ENCODE measurements at regions not wholly inside any gene's neighbourhood (a gene's known extent, or its start where the extent isn't known, plus 50 kb on each side); places are given as distances from the start of the nearest gene placed in this dataset.

GRCh38 chr1:38465460-38465859, 394.1 kb downstream of the RRAGC start:
- DNase-seq (ENCODE audit: low spot score): no peak
- CTCF ChIA-PET (ENCODE audit: unreplicated experiment): no interaction called here

GRCh38 chr1:38464071-38464661, 395.4 kb downstream of the RRAGC start:
- CTCF ChIA-PET (ENCODE audit: unreplicated experiment): no interaction called here
- POLR2A ChIA-PET: interaction anchor here (0.6 to 1.0 kb wide), 5 partner anchors 10 to 388 kb away, joined by 3 read pairs; no protein-coding TSS in a partner anchor
- H3K4me2 ChIP-seq (ENCODE audit: low read length): no peak overlapping the region
- H3K27ac ChIP-seq (ENCODE audit: low read depth, low read length, poor library complexity, severe bottlenecking): no peak overlapping the region
- H3K4me3 ChIP-seq (ENCODE audit: low read depth, low read length, poor library complexity, severe bottlenecking): no peak overlapping the region
- intact Hi-C loops (cut with micrococcal nuclease; ENCODE audit: unreplicated experiment): no loop called here
- no peak overlapping the region for H2AFZ ChIP-seq (ENCODE audit: low read length)
- no peaks in the 10 kb centered on the region for H3K36me3 ChIP-seq (ENCODE audit: insufficient read depth, low read length)
- H3K79me2 ChIP-seq (ENCODE audit: insufficient read depth, low read depth, low read length): no peaks in the 10 kb centered on the region
- no peaks in the 10 kb centered on the region for H3K4me1 ChIP-seq (ENCODE audit: insufficient read depth, low read length, poor library complexity, severe bottlenecking)
- H3K9me3 ChIP-seq (ENCODE audit: low read length): no peaks in the 10 kb centered on the region
- TF ChIP-seq CTCF (conservative IDR thresholded peaks at IDR 0.05; ENCODE audit: low read length): no peak
- no peak for TF ChIP-seq EZH2phosphoT487 (IDR thresholded peaks at IDR 0.05; ENCODE audit: borderline replicate concordance, low read depth, low read length)
- H3K9me2 ChIP-seq (ENCODE audit: insufficient read depth, low read length): no peaks in the 10 kb centered on the region
- H4K20me1 ChIP-seq (ENCODE audit: insufficient read depth, low read length): no peaks in the 10 kb centered on the region
- no TSS peak for BruUV-seq (replicated peaks)
- DNase-seq (ENCODE audit: low spot score): no peak

More at GRCh38 chr1:38465460-38465859, 394.1 kb downstream of the RRAGC start:
- Histone ChIP-seq H3K4me3 (ENCODE audit: low read depth, low read length, poor library complexity, severe bottlenecking) (no peak overlapping the region), H3K4me1 (ENCODE audit: insufficient read depth, low read length, poor library complexity, severe bottlenecking) (no peaks in the 10 kb centered on the region), H3K9me2 (ENCODE audit: insufficient read depth, low read length) (no peaks in the 10 kb centered on the region), H4K20me1 (ENCODE audit: insufficient read depth, low read length) (no peaks in the 10 kb centered on the region), H3K79me2 (ENCODE audit: insufficient read depth, low read depth, low read length) (no peaks in the 10 kb centered on the region), H3K36me3 (ENCODE audit: insufficient read depth, low read length) (no peaks in the 10 kb centered on the region), H3K9me3 (ENCODE audit: low read length) (peaks cover under 1% of the 10 kb centered on the region; the same call in 1 of the 2 replicates), H2AFZ (ENCODE audit: low read length) (no peak overlapping the region), H3K27ac (ENCODE audit: low read depth, low read length, poor library complexity, severe bottlenecking) (no peak overlapping the region), H3K4me2 (ENCODE audit: low read length) (no peak overlapping the region)
- TF ChIP-seq CTCF (conservative IDR thresholded peaks at IDR 0.05; ENCODE audit: low read length) (no peak), EZH2phosphoT487 (IDR thresholded peaks at IDR 0.05; ENCODE audit: borderline replicate concordance, low read depth, low read length) (no peak)
- POLR2A ChIA-PET: no interaction called here
- no TSS peak for BruUV-seq (replicated peaks)
- intact Hi-C loops (cut with micrococcal nuclease; ENCODE audit: unreplicated experiment): no loop called here

GRCh38 chr1:38463074-38463473, 396.5 kb downstream of the RRAGC start:
- no peak overlapping the region for H3K4me2 ChIP-seq (ENCODE audit: low read length)
- no peak overlapping the region for H2AFZ ChIP-seq (ENCODE audit: low read length)
- BruUV-seq (replicated peaks): no TSS peak
- DNase-seq (ENCODE audit: low spot score): no peak
- H3K4me3 ChIP-seq (ENCODE audit: low read depth, low read length, poor library complexity, severe bottlenecking): no peak overlapping the region
- H3K9me2 ChIP-seq (ENCODE audit: insufficient read depth, low read length): no peaks in the 10 kb centered on the region
- no peaks in the 10 kb centered on the region for H3K79me2 ChIP-seq (ENCODE audit: insufficient read depth, low read depth, low read length)
- H4K20me1 ChIP-seq (ENCODE audit: insufficient read depth, low read length): no peaks in the 10 kb centered on the region
- no peaks in the 10 kb centered on the region for H3K4me1 ChIP-seq (ENCODE audit: insufficient read depth, low read length, poor library complexity, severe bottlenecking)
- TF ChIP-seq EZH2phosphoT487 (IDR thresholded peaks at IDR 0.05; ENCODE audit: borderline replicate concordance, low read depth, low read length): no peak
- no peak for TF ChIP-seq CTCF (conservative IDR thresholded peaks at IDR 0.05; ENCODE audit: low read length)
- no peaks in the 10 kb centered on the region for H3K36me3 ChIP-seq (ENCODE audit: insufficient read depth, low read length)
- POLR2A ChIA-PET: no interaction called here
- no peaks in the 10 kb centered on the region for H3K9me3 ChIP-seq (ENCODE audit: low read length)
- CTCF ChIA-PET (ENCODE audit: unreplicated experiment): no interaction called here
- H3K27ac ChIP-seq (ENCODE audit: low read depth, low read length, poor library complexity, severe bottlenecking): no peak overlapping the region
- intact Hi-C loops (cut with micrococcal nuclease; ENCODE audit: unreplicated experiment): no loop called here
